BE2C (cell line): ENCODE measurements at regions not wholly inside any gene's neighbourhood (a gene's known extent, or its start where the extent isn't known, plus 50 kb on each side); places are given as distances from the start of the nearest gene placed in this dataset.

Experiments
- DNase-seq: peaks from one replicate; pipeline ENCODE4 v3.0.0-alpha.2; 2020
- H3K27me3 ChIP-seq: fragments of 250-450 bp; sonication (Bioruptor Pico); 2 replicates; pipeline ENCODE4 v1.5.1; 2020; ENCODE audit warnings: mild to moderate bottlenecking
- H3K36me3 ChIP-seq: fragments of 250-450 bp; sonication (Bioruptor Pico); 2 replicates; pipeline ENCODE4 v1.5.1; 2020; ENCODE audit warnings: mild to moderate bottlenecking
- H3K4me1 ChIP-seq: fragments of 250-450 bp; sonication (Bioruptor Pico); 2 replicates; pipeline ENCODE4 v1.5.1; 2020
- H3K4me3 ChIP-seq: 2 replicates; pipeline ENCODE4 v1.5.1; 2011; ENCODE audit warnings: low read depth, low read length
- H3K9me3 ChIP-seq: fragments of 250-450 bp; sonication (Bioruptor Pico); 2 replicates; pipeline ENCODE4 v1.5.1; 2020
- TF ChIP-seq, protein P1 (sequence below): IDR thresholded peaks from 2 replicates; pipeline ENCODE4 v1.5.1; 2012; ENCODE audit warnings: mild to moderate bottlenecking, low read depth, low read length

DNA sequence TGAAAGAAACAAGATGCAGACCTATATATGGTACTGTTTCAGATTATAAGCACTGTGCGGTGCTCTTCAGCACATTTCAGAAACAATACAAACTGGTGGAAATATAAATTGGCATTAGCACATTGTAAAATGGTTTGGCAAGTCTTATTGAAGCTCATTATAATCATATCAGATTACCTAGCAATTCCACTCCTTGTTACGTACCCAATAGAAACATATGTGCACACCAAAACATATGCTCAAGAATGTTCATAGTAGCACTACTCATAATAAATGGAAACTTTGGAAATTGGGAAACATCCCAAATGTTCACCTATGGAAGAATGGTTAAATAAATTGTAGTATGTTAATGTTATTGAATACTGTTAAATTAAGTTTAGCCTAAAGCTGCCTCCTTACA is 54.9 kb upstream of the PLEKHG1 start:
- H3K36me3 ChIP-seq: no peaks in the 10 kb centered on the region
- no peak for DNase-seq
- H3K27me3 ChIP-seq: no peaks in the 10 kb centered on the region; the same call in 1 of the 2 replicates
- H3K4me1 ChIP-seq: no peaks in the 10 kb centered on the region
- H3K9me3 ChIP-seq: no peaks in the 10 kb centered on the region
- TF ChIP-seq, protein P1, sequence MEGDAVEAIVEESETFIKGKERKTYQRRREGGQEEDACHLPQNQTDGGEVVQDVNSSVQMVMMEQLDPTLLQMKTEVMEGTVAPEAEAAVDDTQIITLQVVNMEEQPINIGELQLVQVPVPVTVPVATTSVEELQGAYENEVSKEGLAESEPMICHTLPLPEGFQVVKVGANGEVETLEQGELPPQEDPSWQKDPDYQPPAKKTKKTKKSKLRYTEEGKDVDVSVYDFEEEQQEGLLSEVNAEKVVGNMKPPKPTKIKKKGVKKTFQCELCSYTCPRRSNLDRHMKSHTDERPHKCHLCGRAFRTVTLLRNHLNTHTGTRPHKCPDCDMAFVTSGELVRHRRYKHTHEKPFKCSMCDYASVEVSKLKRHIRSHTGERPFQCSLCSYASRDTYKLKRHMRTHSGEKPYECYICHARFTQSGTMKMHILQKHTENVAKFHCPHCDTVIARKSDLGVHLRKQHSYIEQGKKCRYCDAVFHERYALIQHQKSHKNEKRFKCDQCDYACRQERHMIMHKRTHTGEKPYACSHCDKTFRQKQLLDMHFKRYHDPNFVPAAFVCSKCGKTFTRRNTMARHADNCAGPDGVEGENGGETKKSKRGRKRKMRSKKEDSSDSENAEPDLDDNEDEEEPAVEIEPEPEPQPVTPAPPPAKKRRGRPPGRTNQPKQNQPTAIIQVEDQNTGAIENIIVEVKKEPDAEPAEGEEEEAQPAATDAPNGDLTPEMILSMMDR: no peak
- no peak overlapping the region for H3K4me3 ChIP-seq

DNA sequence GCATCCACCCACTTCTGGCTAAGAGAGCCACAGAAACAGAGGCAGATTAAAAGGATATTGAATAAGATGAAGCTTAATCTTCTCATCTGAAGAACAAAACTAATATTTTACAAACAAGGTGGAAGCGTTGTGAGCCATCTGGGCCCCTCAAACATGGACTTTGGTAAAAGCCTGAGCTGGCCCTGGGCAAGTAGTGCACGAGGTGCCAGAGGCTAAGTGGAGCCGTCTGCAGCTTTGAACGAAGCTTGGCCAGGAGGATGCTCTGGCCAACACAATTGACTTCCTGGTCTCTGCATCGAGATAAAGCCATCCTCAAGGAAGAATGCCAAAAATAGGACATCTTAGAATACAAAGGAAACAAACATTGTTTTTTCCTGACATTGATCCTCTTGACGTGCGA is 53.2 kb upstream of the PLEKHG1 start:
- no peaks in the 10 kb centered on the region for H3K9me3 ChIP-seq
- DNase-seq: no peak
- H3K4me3 ChIP-seq: no peak overlapping the region
- no peaks in the 10 kb centered on the region for H3K4me1 ChIP-seq
- TF ChIP-seq, protein P1: no peak
- no peaks in the 10 kb centered on the region for H3K27me3 ChIP-seq
- no peaks in the 10 kb centered on the region for H3K36me3 ChIP-seq

DNA sequence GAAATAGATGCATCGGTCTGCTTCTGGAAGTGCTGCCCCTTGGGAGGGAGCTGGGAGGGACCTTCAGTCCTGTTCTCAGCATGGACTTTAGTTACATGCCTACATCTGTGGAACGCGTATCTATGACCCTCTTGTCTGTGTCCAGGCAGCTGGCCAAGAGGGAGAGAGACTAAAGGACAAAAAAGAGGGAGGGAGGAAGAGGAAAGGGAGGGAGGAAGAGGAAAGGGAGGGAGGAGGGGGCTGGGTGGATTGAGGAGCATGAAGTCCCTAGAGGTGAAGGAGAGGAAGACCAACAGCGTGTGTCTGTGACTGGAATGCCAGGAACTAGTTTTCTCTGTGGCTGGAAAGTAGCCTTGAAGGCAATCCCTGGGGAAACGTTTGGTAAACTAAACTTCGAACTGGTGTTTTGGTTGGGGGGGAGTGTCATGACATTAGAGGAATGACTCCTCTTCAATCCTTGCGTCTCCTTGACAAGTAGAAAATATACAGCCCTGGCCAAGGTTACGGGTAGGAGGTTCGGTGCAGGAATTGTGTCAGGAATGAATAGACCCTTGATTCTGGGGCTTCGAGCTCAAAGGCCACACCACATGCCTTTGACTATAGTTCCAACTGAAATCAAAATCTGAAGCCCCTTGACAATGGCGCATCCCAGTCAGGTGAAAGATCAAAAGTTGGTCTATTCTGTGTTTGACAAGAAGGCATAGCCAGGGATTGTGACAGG is 52.0 kb upstream of the PLEKHG1 start:
- Histone ChIP-seq H3K36me3 (no peaks in the 10 kb centered on the region), H3K27me3 (no peaks in the 10 kb centered on the region), H3K4me3 (no peak overlapping the region), H3K9me3 (no peaks in the 10 kb centered on the region), H3K4me1 (no peaks in the 10 kb centered on the region)
- TF ChIP-seq, protein P1: no peak
- DNase-seq: no peak

DNA sequence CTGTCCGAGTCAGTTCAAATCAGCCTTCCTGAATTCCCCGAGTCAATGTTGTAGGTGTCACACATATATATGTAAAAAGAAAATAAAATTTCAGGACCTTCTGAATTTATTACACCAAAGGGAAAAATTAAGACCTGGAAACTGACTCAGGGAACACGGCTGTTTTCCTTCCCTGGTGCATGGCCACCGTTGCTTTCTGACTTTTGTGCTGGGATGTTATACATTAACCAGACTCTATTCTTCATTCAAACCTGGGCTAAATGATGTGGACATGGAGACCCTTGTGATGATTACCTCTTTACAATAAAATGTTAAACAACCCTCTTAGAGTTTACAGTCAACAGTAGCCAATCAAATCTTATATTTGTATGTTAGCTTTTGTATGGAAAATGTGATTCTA is 51.4 kb upstream of the PLEKHG1 start:
- TF ChIP-seq, protein P1: no peak
- no peak for DNase-seq
- Histone ChIP-seq H3K4me1 (no peaks in the 10 kb centered on the region), H3K9me3 (no peaks in the 10 kb centered on the region), H3K27me3 (no peaks in the 10 kb centered on the region), H3K36me3 (no peaks in the 10 kb centered on the region), H3K4me3 (no peak overlapping the region)

DNA sequence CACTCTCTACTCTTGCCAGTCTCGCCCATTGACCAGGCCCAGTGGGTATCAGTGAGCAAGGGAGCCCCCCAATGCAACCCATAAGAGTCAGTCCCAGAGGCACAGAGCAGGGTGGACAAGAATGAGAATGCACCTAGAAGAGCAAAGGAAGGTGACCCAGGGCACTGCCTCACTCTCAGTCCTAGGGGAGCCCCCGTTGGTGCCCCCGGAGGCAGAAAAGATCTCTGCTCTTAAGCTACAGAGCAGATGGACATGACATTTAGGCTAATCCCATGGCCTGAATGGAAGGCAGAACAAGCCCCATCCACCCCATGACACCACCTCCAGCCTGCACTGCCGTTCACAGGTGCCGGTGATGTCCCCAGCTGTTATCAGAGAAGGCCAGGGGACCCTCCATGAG is 50.7 kb upstream of the PLEKHG1 start:
- H3K4me1 ChIP-seq: no peaks in the 10 kb centered on the region
- TF ChIP-seq, protein P1: no peak
- no peak for DNase-seq
- no peak overlapping the region for H3K4me3 ChIP-seq
- H3K27me3 ChIP-seq: no peaks in the 10 kb centered on the region
- no peaks in the 10 kb centered on the region for H3K9me3 ChIP-seq
- no peaks in the 10 kb centered on the region for H3K36me3 ChIP-seq

DNA sequence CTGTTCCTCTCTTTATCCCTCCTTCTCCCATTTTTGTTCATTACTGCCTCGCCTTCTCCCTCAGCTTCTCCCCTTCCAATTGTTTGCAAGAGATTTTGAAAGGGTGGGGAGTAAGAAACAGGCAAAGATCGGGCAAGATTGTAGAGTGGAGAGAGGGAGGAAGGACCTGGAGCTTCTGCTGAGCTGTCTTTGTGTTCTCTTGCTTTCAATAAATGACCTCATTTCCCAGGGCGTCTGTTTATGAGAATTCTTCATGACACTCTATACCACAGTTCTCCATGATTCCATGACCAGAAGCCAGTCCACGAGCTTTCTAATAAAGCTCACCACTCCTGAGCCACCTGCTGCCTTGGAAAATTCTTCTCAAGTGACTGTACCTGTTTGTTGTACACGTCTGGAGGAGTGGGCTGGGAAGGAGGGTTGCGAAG is 50.0 kb upstream of the PLEKHG1 start:
- Histone ChIP-seq H3K4me1 (no peaks in the 10 kb centered on the region), H3K27me3 (no peaks in the 10 kb centered on the region), H3K4me3 (no peak overlapping the region), H3K36me3 (no peaks in the 10 kb centered on the region), H3K9me3 (no peaks in the 10 kb centered on the region)
- DNase-seq: no peak
- TF ChIP-seq, protein P1: no peak
